ENCODE measurements at regions not wholly inside any gene's neighbourhood (a gene's known extent, or its start where the extent isn't known, plus 50 kb on each side); places are given as distances from the start of the nearest gene placed in this dataset.
A peak's percentile ranks its signal among the peaks of the same experiment; 100 is the strongest.

- Histone ChIP-seq H3K9me3 (ENCODE audit: control insufficient read depth, insufficient read depth, low read length) (no peaks in the 10 kb centered on the region), H3K4me3 (ENCODE audit: low read depth, low read length) (no peak overlapping the region), H3K27me3 (ENCODE audit: control insufficient read depth, insufficient read depth, low read length) (no peaks in the 10 kb centered on the region), H3K36me3 (ENCODE audit: control insufficient read depth, insufficient read depth, low read length) (no peaks in the 10 kb centered on the region), H3K4me1 (ENCODE audit: control insufficient read depth, insufficient read depth, low read length) (no peaks in the 10 kb centered on the region), H3K27ac (ENCODE audit: low read depth, low read length) (no peak overlapping the region)
- DNase-seq (ENCODE audit: low read depth in 4 of 6, low spot score in 6 of 6), result peak in 1 of 6 donors; percentile 18
- no CpG with 5 or more reads among the region's 1 CpG for WGBS (ENCODE audit: insufficient coverage)
These were observed 1316.7 kb upstream of the SLC10A2 start for GRCh38 chr13:104382951-104383350.

GRCh38 chr13:104376588-104376987 lies 1310.4 kb upstream of the SLC10A2 start:
- Histone ChIP-seq H3K9me3 (ENCODE audit: control insufficient read depth, insufficient read depth, low read length) (no peaks in the 10 kb centered on the region), H3K27ac (ENCODE audit: low read depth, low read length) (no peak overlapping the region), H3K27me3 (ENCODE audit: control insufficient read depth, insufficient read depth, low read length) (no peaks in the 10 kb centered on the region), H3K36me3 (ENCODE audit: control insufficient read depth, insufficient read depth, low read length) (no peaks in the 10 kb centered on the region), H3K4me1 (ENCODE audit: control insufficient read depth, insufficient read depth, low read length) (no peaks in the 10 kb centered on the region), H3K4me3 (ENCODE audit: low read depth, low read length) (no peak overlapping the region)
- DNase-seq (ENCODE audit: low read depth in 4 of 6, low spot score in 6 of 6), result no peak
- no CpG with 5 or more reads among the region's 1 CpG for WGBS (ENCODE audit: insufficient coverage)

GRCh38 chr13:104375614-104376013 lies 1309.4 kb upstream of the SLC10A2 start:
- DNase-seq (ENCODE audit: low read depth in 4 of 6, low spot score in 6 of 6), result no peak
- no peak overlapping the region for H3K27ac ChIP-seq (ENCODE audit: low read depth, low read length)
- H3K9me3 ChIP-seq (ENCODE audit: control insufficient read depth, insufficient read depth, low read length), result no peaks in the 10 kb centered on the region
- H3K4me1 ChIP-seq (ENCODE audit: control insufficient read depth, insufficient read depth, low read length), result no peaks in the 10 kb centered on the region
- H3K36me3 ChIP-seq (ENCODE audit: control insufficient read depth, insufficient read depth, low read length), result no peaks in the 10 kb centered on the region
- H3K27me3 ChIP-seq (ENCODE audit: control insufficient read depth, insufficient read depth, low read length), result no peaks in the 10 kb centered on the region
- no peak overlapping the region for H3K4me3 ChIP-seq (ENCODE audit: low read depth, low read length)
- whole genome bisulfite sequencing (ENCODE audit: insufficient coverage), result no CpG with 5 or more reads among the region's 1 CpG

GRCh38 chr13:104372095-104372655 lies 1306.0 kb upstream of the SLC10A2 start:
- no peaks in the 10 kb centered on the region for H3K36me3 ChIP-seq (ENCODE audit: control insufficient read depth, insufficient read depth, low read length)
- no peak overlapping the region for H3K4me3 ChIP-seq (ENCODE audit: low read depth, low read length)
- no peak overlapping the region for H3K27ac ChIP-seq (ENCODE audit: low read depth, low read length)
- no peaks in the 10 kb centered on the region for H3K4me1 ChIP-seq (ENCODE audit: control insufficient read depth, insufficient read depth, low read length)
- no peaks in the 10 kb centered on the region for H3K27me3 ChIP-seq (ENCODE audit: control insufficient read depth, insufficient read depth, low read length)
- no CpG with 5 or more reads among the region's 6 CpGs for WGBS (ENCODE audit: insufficient coverage)
- H3K9me3 ChIP-seq (ENCODE audit: control insufficient read depth, insufficient read depth, low read length), result no peaks in the 10 kb centered on the region
- peak in 2 of 6 donors; percentile 46 to 60 for DNase-seq (ENCODE audit: low read depth in 4 of 6, low spot score in 6 of 6)

GRCh38 chr13:104365430-104365829 lies 1299.2 kb upstream of the SLC10A2 start:
- 82% methylated on average over 2 of the region's 2 CpGs for WGBS (ENCODE audit: insufficient coverage)
- H3K4me3 ChIP-seq (ENCODE audit: low read depth, low read length), result no peak overlapping the region

GRCh38 chr13:104357672-104358354 lies 1291.6 kb upstream of the SLC10A2 start:
- no peaks in the 10 kb centered on the region for H3K4me1 ChIP-seq (ENCODE audit: control insufficient read depth, insufficient read depth, low read length)
- H3K9me3 ChIP-seq (ENCODE audit: control insufficient read depth, insufficient read depth, low read length), result peaks cover 2% of the 10 kb centered on the region
- no peaks in the 10 kb centered on the region for H3K27me3 ChIP-seq (ENCODE audit: control insufficient read depth, insufficient read depth, low read length)
- no peaks in the 10 kb centered on the region for H3K36me3 ChIP-seq (ENCODE audit: control insufficient read depth, insufficient read depth, low read length)
- peak in 2 of 6 donors; percentile 1 to 82 for DNase-seq (ENCODE audit: low read depth in 4 of 6, low spot score in 6 of 6)
- no peak overlapping the region for H3K27ac ChIP-seq (ENCODE audit: low read depth, low read length)
- H3K4me3 ChIP-seq (ENCODE audit: low read depth, low read length), result no peak overlapping the region
- 80% methylated on average over 2 of the region's 9 CpGs for WGBS (ENCODE audit: insufficient coverage)

More at GRCh38 chr13:104365430-104365829, 1299.2 kb upstream of the SLC10A2 start:
- Histone ChIP-seq H3K27ac (ENCODE audit: low read depth, low read length) (no peak overlapping the region), H3K36me3 (ENCODE audit: control insufficient read depth, insufficient read depth, low read length) (no peaks in the 10 kb centered on the region), H3K9me3 (ENCODE audit: control insufficient read depth, insufficient read depth, low read length) (no peaks in the 10 kb centered on the region), H3K4me1 (ENCODE audit: control insufficient read depth, insufficient read depth, low read length) (no peaks in the 10 kb centered on the region), H3K27me3 (ENCODE audit: control insufficient read depth, insufficient read depth, low read length) (no peaks in the 10 kb centered on the region)
- DNase-seq (ENCODE audit: low read depth in 4 of 6, low spot score in 6 of 6), result no peak

GRCh38 chr13:104357174-104357573 lies 1291.0 kb upstream of the SLC10A2 start:
- DNase-seq (ENCODE audit: low read depth in 4 of 6, low spot score in 6 of 6), result peak in 2 of 6 donors; percentile 19 to 24
- no peak overlapping the region for H3K27ac ChIP-seq (ENCODE audit: low read depth, low read length)
- no peaks in the 10 kb centered on the region for H3K4me1 ChIP-seq (ENCODE audit: control insufficient read depth, insufficient read depth, low read length)
- WGBS (ENCODE audit: insufficient coverage), result 33% methylated on average over 2 of the region's 5 CpGs
- no peaks in the 10 kb centered on the region for H3K36me3 ChIP-seq (ENCODE audit: control insufficient read depth, insufficient read depth, low read length)
- no peak overlapping the region for H3K4me3 ChIP-seq (ENCODE audit: low read depth, low read length)
- no peaks in the 10 kb centered on the region for H3K27me3 ChIP-seq (ENCODE audit: control insufficient read depth, insufficient read depth, low read length)
- peaks cover 2% of the 10 kb centered on the region for H3K9me3 ChIP-seq (ENCODE audit: control insufficient read depth, insufficient read depth, low read length)

- no peak overlapping the region for H3K27ac ChIP-seq (ENCODE audit: low read depth, low read length)
- no peak for DNase-seq (ENCODE audit: low read depth in 4 of 6, low spot score in 6 of 6)
- no peaks in the 10 kb centered on the region for H3K27me3 ChIP-seq (ENCODE audit: control insufficient read depth, insufficient read depth, low read length)
- 92% methylated on average over 5 of the region's 6 CpGs for WGBS (ENCODE audit: insufficient coverage)
- no peaks in the 10 kb centered on the region for H3K4me1 ChIP-seq (ENCODE audit: control insufficient read depth, insufficient read depth, low read length)
- H3K9me3 ChIP-seq (ENCODE audit: control insufficient read depth, insufficient read depth, low read length), result no peaks in the 10 kb centered on the region
- no peaks in the 10 kb centered on the region for H3K36me3 ChIP-seq (ENCODE audit: control insufficient read depth, insufficient read depth, low read length)
- no peak overlapping the region for H3K4me3 ChIP-seq (ENCODE audit: low read depth, low read length)
These were observed 1288.9 kb upstream of the SLC10A2 start for GRCh38 chr13:104355041-104355670.

GRCh38 chr13:104327211-104327610 lies 1261.0 kb upstream of the SLC10A2 start:
- no peak for DNase-seq (ENCODE audit: low read depth in 4 of 6, low spot score in 6 of 6)
- no peaks in the 10 kb centered on the region for H3K27me3 ChIP-seq (ENCODE audit: control insufficient read depth, insufficient read depth, low read length)
- no peaks in the 10 kb centered on the region for H3K9me3 ChIP-seq (ENCODE audit: control insufficient read depth, insufficient read depth, low read length)
- no peaks in the 10 kb centered on the region for H3K4me1 ChIP-seq (ENCODE audit: control insufficient read depth, insufficient read depth, low read length)
- no peak overlapping the region for H3K27ac ChIP-seq (ENCODE audit: low read depth, low read length)
- H3K4me3 ChIP-seq (ENCODE audit: low read depth, low read length), result no peak overlapping the region
- H3K36me3 ChIP-seq (ENCODE audit: control insufficient read depth, insufficient read depth, low read length), result no peaks in the 10 kb centered on the region

- 100% methylated on average over 3 of the region's 6 CpGs for WGBS (ENCODE audit: insufficient coverage)
- no peaks in the 10 kb centered on the region for H3K27me3 ChIP-seq (ENCODE audit: control insufficient read depth, insufficient read depth, low read length)
These were observed 1260.3 kb upstream of the SLC10A2 start for GRCh38 chr13:104326523-104326922.

More at GRCh38 chr13:104326523-104326922, 1260.3 kb upstream of the SLC10A2 start:
- Histone ChIP-seq H3K36me3 (ENCODE audit: control insufficient read depth, insufficient read depth, low read length) (no peaks in the 10 kb centered on the region), H3K4me1 (ENCODE audit: control insufficient read depth, insufficient read depth, low read length) (no peaks in the 10 kb centered on the region), H3K27ac (ENCODE audit: low read depth, low read length) (no peak overlapping the region), H3K4me3 (ENCODE audit: low read depth, low read length) (no peak overlapping the region), H3K9me3 (ENCODE audit: control insufficient read depth, insufficient read depth, low read length) (no peaks in the 10 kb centered on the region)
- DNase-seq (ENCODE audit: low read depth in 4 of 6, low spot score in 6 of 6), result no peak
